ENCODE measurements at regions not wholly inside any gene's neighbourhood (a gene's known extent, or its start where the extent isn't known, plus 50 kb on each side); places are given as distances from the start of the nearest gene placed in this dataset.

- TF ChIP-seq SUZ12 (IDR thresholded peaks at IDR 0.05) (no peak), SP1 (IDR thresholded peaks at IDR 0.05) (no peak), FOXM1 (IDR thresholded peaks at IDR 0.05; ENCODE audit: borderline replicate concordance) (no peak), BHLHE40 (IDR thresholded peaks at IDR 0.05; ENCODE audit: borderline replicate concordance) (no peak), FOXA1 (IDR thresholded peaks at IDR 0.05) (no peak), ELF4 (IDR thresholded peaks at IDR 0.05) (no peak), LEF1 (IDR thresholded peaks at IDR 0.05; ENCODE audit: borderline replicate concordance) (no peak), FOXK2 (IDR thresholded peaks at IDR 0.05) (no peak)
Observed at GRCh38 chr18:51933903-51934302, 406.1 kb upstream of the DCC start.
